ENCODE measurements at regions not wholly inside any gene's neighbourhood (a gene's known extent, or its start where the extent isn't known, plus 50 kb on each side); places are given as distances from the start of the nearest gene placed in this dataset.

DNA sequence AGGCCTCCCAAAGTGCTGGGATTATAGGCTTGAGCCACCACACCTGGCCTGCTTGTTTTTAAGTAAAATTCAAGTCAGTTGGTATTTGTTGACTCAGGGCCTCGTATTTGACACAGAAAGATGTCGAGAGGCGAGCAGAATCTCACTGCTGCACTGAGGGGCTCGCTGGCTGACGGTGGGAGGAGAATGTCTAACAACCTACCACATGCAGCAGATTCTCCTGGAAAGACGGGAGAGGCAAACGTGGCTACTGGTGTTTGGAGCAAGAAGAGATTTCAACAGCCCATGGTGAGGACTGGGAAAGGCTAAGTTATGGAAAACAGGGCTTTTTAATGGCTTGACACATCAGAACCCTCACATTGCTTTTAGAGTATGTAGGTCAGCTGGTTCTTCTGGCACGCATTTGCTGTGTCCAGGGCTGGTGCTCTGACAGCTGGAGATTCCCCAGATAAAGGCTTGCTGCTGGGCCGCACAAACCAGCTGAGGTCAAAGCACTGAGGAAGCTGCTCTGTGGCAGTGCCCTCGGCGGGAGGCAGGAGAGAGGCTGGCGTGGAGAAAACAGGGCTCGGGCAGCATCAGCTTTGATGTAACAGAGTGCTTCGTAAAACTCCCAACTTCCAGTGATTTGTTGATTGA lies 84.2 kb upstream of the FRMD1 start:
- TF ChIP-seq, protein P1, sequence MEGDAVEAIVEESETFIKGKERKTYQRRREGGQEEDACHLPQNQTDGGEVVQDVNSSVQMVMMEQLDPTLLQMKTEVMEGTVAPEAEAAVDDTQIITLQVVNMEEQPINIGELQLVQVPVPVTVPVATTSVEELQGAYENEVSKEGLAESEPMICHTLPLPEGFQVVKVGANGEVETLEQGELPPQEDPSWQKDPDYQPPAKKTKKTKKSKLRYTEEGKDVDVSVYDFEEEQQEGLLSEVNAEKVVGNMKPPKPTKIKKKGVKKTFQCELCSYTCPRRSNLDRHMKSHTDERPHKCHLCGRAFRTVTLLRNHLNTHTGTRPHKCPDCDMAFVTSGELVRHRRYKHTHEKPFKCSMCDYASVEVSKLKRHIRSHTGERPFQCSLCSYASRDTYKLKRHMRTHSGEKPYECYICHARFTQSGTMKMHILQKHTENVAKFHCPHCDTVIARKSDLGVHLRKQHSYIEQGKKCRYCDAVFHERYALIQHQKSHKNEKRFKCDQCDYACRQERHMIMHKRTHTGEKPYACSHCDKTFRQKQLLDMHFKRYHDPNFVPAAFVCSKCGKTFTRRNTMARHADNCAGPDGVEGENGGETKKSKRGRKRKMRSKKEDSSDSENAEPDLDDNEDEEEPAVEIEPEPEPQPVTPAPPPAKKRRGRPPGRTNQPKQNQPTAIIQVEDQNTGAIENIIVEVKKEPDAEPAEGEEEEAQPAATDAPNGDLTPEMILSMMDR (IDR thresholded peaks at IDR 0.05), result no peak
- TF ChIP-seq POLR2A (IDR thresholded peaks at IDR 0.05), result no peak
- intact Hi-C loops (cut with DNase I), result no loop called here
- peak overlapping the region in 1 of 3 donors; percentile 7 for H3K27ac ChIP-seq

DNA sequence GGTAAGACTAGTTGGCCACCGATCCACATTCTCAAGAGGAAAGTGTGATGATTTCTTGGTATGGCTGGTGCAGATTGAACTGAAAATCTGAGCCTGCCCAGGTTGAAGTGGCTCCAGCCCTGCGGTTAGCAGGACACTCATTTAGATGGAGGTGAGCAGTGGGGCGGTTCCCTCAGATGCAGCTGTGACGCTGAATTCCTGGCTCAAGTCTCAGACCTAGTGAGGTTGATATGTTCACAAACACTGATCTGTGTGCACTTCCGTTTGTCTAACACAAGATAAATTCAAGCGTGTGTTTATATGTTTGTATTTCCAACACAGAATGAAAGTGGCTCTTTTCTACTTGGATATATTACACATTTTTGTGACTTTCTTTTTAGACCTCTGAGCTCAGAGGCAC lies 83.4 kb upstream of the FRMD1 start:
- Histone ChIP-seq H3K4me3 (replicated peaks in 1 of 3) (no peak overlapping the region), H3K4me1 (peaks cover 0 to 18% of the 10 kb centered on the region in 2 donors), H3K36me3 (no peaks in the 10 kb centered on the region), H3K9me3 (no peaks in the 10 kb centered on the region), H3K27ac (no peak overlapping the region), H3K27me3 (no peaks in the 10 kb centered on the region)
- peak; percentile 7 to 29 for DNase-seq
- TF ChIP-seq POLR2A (IDR thresholded peaks at IDR 0.05), result no peak
- TF ChIP-seq, protein P1 (IDR thresholded peaks at IDR 0.05), result no peak
- intact Hi-C loops (cut with DNase I), result no loop called here
- WGBS, 2 donors, result 61 to 75% methylated on average over 6 of the region's 6 CpGs

More for the DNA sequence above, 84.2 kb upstream of the FRMD1 start:
- peak in 1 of 2 donors; percentile 85 for DNase-seq
- Histone ChIP-seq H3K27me3 (no peaks in the 10 kb centered on the region), H3K4me3 (replicated peaks in 1 of 3) (no peak overlapping the region), H3K36me3 (no peaks in the 10 kb centered on the region), H3K9me3 (no peaks in the 10 kb centered on the region), H3K4me1 (peaks cover 0 to 11% of the 10 kb centered on the region in 2 donors)
- 64 to 88% methylated on average over 14 of the region's 14 CpGs for WGBS, 2 donors

DNA sequence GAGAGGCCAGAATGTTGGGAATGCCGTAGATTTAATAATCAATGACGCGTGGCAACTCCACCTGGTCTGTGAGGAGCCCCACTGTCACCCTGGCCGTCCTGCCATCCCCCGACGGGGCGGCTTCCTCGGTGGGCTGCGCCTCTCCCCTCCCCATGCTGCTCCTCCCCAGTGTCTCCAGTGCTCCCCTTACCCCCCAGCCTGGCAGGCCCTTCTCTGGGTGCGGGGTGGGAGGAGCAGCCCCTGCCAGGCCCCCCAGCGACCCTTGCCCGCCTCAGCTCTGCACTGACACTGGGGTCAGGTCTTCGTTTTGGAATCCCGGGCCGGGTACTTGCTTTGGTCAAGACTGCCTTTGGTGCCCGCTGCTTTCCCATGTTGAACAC lies 82.3 kb upstream of the FRMD1 start:
- Histone ChIP-seq H3K27me3 (no peaks in the 10 kb centered on the region), H3K4me3 (replicated peaks in 1 of 3) (no peak overlapping the region), H3K9me3 (no peaks in the 10 kb centered on the region), H3K4me1 (peaks cover 0 to 18% of the 10 kb centered on the region in 2 donors), H3K36me3 (no peaks in the 10 kb centered on the region), H3K27ac (no peak overlapping the region)
- no peak for DNase-seq
- 91 to 93% methylated on average over 15 to 16 of the region's 16 CpGs for WGBS, 2 donors
- TF ChIP-seq, protein P1 (IDR thresholded peaks at IDR 0.05), result no peak
- no peak for TF ChIP-seq POLR2A (IDR thresholded peaks at IDR 0.05)
- intact Hi-C loops (cut with DNase I), result no loop called here

DNA sequence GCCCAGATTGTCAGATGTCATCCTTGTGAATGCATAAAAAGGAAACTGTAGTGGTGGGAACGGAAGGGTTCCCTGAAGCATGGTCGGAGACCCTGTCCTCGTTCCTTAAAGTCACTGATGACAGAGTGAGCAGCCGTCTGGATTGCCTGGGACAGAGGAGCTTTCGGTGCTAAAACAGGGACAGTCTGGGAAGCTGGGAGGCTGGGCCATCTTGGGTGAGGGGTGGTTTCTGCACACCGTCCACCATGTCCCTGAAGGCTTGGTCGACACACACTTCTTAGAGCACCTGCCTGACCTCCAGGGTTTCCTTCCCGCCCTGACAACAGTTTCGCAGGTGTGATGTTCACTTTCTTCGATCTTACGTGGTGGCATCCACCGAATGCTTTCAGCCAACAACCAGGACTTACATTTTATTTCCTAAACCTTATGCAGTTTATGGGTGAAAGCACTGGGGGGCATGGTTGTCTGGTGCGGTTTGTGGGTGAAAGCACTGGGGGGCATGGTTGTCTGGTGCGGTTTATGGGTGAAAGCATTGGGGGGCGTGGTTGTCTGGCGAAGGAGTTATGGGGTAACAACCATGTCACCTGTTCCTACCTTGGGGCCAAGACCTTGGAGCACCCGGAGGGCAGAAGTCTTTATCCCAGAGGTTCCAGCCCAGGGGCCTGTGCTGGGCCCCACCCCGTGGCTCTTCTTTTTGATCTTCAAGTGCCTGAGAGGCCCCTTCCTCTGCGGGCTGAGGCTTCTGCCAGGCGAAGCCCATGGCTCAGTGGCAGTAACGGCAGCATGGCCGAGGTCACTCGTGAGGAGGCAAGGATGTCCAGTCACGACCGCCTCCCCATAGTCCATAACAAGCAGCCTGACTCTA lies 81.7 kb upstream of the FRMD1 start:
- Histone ChIP-seq H3K4me1 (peaks cover 0 to 18% of the 10 kb centered on the region in 2 donors), H3K27me3 (no peaks in the 10 kb centered on the region), H3K36me3 (no peaks in the 10 kb centered on the region), H3K9me3 (no peaks in the 10 kb centered on the region), H3K4me3 (replicated peaks in 1 of 3) (no peak overlapping the region), H3K27ac (no peak overlapping the region)
- WGBS, 2 donors, result 94 to 98% methylated on average over 25 of the region's 25 CpGs
- no peak for TF ChIP-seq POLR2A (IDR thresholded peaks at IDR 0.05)
- TF ChIP-seq, protein P1 (IDR thresholded peaks at IDR 0.05), result no peak
- intact Hi-C loops (cut with DNase I), result no loop called here
- DNase-seq, result no peak

DNA sequence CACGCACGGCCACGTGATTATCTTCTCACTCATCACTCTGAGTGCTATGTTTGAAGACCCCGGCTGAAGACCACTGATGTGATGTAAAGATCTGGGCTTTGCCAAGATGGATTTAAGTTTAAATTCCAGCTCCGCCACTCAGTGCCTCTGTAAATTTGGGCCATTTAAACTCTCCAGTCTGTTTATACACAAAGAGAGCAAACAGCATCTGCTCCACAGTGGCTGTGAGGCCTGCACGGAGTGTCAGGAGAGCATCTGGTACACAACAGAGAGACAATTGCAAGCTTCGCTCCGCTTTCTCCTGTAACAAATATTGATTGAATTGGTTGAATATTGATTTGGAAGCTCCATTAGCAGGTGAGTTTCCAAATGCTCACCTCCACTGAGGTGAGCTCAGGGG lies 80.5 kb upstream of the FRMD1 start:
- intact Hi-C loops (cut with DNase I), result no loop called here
- H3K4me3 ChIP-seq (replicated peaks in 1 of 3), result no peak overlapping the region
- TF ChIP-seq, protein P1 (IDR thresholded peaks at IDR 0.05), result no peak
- 97 to 98% methylated on average over 8 of the region's 8 CpGs for WGBS, 2 donors
- H3K4me1 ChIP-seq, result peaks cover 0 to 18% of the 10 kb centered on the region in 2 donors
- H3K36me3 ChIP-seq, result no peaks in the 10 kb centered on the region
- no peaks in the 10 kb centered on the region for H3K27me3 ChIP-seq
- no peak for DNase-seq
- H3K27ac ChIP-seq, result no peak overlapping the region
- H3K9me3 ChIP-seq, result no peaks in the 10 kb centered on the region
